Hepatocyte (in vitro differentiated cells): ENCODE measurements at regions not wholly inside any gene's neighbourhood (a gene's known extent, or its start where the extent isn't known, plus 50 kb on each side); places are given as distances from the start of the nearest gene placed in this dataset.

Experiments
- EZH2 ChIP-seq: fragments of 200-600 bp; sonication (generic); IDR thresholded peaks from 2 replicates; pipeline ENCODE4 v1.6.1; 2016; ENCODE audit warnings: antibody characterized with exemption, mild to moderate bottlenecking, borderline replicate concordance
- EZH2phosphoT487 ChIP-seq: fragments of 200-600 bp; sonication (generic); IDR thresholded peaks from one replicate; pipeline ENCODE4 v1.6.1; 2018; ENCODE audit warnings: antibody characterized with exemption, mild to moderate bottlenecking, low read depth, moderate library complexity; ENCODE audit not compliant: unreplicated experiment, severe bottlenecking
- TF ChIP-seq, protein P1 (sequence below): fragments of 200-600 bp; sonication (generic); IDR thresholded peaks from 2 replicates; pipeline ENCODE4 v1.5.1; 2016; ENCODE audit warnings: antibody characterized with exemption, mild to moderate bottlenecking; ENCODE audit not compliant: poor library complexity

DNA sequence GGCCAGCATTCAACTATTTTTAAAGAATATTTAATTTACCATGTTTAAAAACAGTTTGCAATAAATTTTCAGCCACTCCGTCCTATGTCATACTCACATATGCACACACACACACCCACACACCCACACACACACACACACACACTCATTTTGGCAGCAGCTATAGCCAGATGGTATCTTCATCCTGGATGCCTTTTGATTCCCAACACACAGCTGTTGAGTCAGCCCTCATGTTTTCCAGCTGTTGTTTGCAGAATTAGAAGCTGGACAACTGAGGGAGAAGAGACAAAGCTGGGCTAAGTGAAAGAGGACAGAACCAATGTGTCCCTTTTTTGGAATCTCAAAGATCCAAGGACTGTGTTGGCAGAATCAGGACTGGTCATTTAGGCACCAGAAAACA is 80.0 kb upstream of the EGLN3 start:
- TF ChIP-seq EZH2 = no peak
- TF ChIP-seq, protein P1, sequence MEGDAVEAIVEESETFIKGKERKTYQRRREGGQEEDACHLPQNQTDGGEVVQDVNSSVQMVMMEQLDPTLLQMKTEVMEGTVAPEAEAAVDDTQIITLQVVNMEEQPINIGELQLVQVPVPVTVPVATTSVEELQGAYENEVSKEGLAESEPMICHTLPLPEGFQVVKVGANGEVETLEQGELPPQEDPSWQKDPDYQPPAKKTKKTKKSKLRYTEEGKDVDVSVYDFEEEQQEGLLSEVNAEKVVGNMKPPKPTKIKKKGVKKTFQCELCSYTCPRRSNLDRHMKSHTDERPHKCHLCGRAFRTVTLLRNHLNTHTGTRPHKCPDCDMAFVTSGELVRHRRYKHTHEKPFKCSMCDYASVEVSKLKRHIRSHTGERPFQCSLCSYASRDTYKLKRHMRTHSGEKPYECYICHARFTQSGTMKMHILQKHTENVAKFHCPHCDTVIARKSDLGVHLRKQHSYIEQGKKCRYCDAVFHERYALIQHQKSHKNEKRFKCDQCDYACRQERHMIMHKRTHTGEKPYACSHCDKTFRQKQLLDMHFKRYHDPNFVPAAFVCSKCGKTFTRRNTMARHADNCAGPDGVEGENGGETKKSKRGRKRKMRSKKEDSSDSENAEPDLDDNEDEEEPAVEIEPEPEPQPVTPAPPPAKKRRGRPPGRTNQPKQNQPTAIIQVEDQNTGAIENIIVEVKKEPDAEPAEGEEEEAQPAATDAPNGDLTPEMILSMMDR = no peak
- no peak for TF ChIP-seq EZH2phosphoT487
